SK-N-MC (cell line): ENCODE measurements at regions not wholly inside any gene's neighbourhood (a gene's known extent, or its start where the extent isn't known, plus 50 kb on each side); places are given as distances from the start of the nearest gene placed in this dataset.

Experiments used
- EZH2 ChIP-seq: fragments of 200-600 bp; sonication (generic); IDR thresholded peaks from one replicate; pipeline ENCODE4 v1.6.1; 2017; ENCODE audit warnings: antibody characterized with exemption
- FOXP2 ChIP-seq: optimal IDR thresholded peaks from 2 replicates; pipeline ENCODE3; 2011; ENCODE audit warnings: mild to moderate bottlenecking, moderate library complexity; ENCODE audit not compliant: insufficient read depth; ENCODE audit errors: extremely low read length, control extremely low read depth
- POLR2AphosphoS5 ChIP-seq: IDR thresholded peaks from 2 replicates; pipeline ENCODE4 v1.6.1; 2012; ENCODE audit warnings: mild to moderate bottlenecking, low read depth, low read length, borderline replicate concordance

DNA sequence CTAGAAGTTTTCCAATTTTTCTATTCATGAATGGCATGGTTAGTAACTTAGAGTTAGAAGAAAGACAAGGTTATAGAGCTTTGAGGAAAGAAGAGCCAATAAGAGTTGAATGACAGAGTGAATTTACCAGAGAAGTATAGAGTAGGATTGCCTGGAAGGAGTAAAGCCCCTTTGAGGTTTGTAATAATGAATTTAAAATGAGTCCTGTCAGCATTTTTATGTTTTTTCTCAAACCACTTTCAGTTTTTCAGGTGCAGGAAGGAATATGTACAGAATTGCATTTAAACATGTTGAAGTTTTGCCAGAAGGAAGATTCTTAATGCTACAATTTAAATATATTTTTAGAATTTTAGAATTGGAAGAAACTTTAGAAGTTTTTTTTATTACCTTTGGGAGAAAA lies 408.3 kb downstream of the DSC3 start:
- no peak for TF ChIP-seq EZH2
- TF ChIP-seq POLR2AphosphoS5: no peak
- TF ChIP-seq FOXP2: no peak
